ENCODE measurements at regions not wholly inside any gene's neighbourhood (a gene's known extent, or its start where the extent isn't known, plus 50 kb on each side); places are given as distances from the start of the nearest gene placed in this dataset.

DNA sequence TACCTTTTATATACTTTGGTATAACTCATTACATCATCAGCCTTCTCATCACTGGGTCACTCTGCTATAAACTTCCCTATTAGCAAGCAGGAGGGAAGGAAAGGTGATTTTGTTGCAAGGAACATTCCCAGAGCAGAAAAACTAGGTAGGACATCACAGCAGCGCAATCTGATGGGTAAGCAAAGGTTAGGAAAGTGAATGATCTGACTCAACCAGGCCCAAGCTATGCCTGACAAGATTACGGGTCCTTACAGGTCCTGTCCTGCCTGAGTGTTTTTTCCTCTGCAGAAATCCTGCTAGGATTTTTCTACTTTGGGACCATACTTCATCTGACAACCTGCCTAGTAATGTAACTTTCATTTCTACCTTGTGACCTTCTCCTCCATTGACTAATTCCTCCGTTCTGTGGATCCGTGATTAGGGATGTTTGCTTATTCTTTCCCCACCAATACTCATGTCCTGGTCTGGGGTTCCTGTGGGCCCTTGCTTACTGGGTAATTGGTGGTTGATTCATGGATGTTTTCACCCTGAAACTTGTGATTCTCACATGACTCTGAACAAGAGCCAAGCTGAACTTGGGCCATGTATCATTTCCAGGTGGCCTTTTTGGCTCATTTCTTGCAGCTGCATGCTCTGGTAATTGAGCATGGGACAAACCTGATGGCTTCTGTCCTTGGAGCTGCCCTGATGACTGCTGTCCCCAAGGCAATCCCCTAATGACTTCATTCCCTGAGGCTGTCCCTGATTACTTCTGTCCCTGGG, 111.9 kb upstream of the KIT start:
- no peak for DNase-seq (ENCODE audit: low read depth, low spot score)
- H3K4me3 ChIP-seq (ENCODE audit: low read depth, low read length) = no peak overlapping the region
- ChIA-PET POLR2A (no interaction called here), CTCF (no interaction called here)
- TF ChIP-seq, protein P1, sequence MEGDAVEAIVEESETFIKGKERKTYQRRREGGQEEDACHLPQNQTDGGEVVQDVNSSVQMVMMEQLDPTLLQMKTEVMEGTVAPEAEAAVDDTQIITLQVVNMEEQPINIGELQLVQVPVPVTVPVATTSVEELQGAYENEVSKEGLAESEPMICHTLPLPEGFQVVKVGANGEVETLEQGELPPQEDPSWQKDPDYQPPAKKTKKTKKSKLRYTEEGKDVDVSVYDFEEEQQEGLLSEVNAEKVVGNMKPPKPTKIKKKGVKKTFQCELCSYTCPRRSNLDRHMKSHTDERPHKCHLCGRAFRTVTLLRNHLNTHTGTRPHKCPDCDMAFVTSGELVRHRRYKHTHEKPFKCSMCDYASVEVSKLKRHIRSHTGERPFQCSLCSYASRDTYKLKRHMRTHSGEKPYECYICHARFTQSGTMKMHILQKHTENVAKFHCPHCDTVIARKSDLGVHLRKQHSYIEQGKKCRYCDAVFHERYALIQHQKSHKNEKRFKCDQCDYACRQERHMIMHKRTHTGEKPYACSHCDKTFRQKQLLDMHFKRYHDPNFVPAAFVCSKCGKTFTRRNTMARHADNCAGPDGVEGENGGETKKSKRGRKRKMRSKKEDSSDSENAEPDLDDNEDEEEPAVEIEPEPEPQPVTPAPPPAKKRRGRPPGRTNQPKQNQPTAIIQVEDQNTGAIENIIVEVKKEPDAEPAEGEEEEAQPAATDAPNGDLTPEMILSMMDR (IDR thresholded peaks at IDR 0.05; ENCODE audit: insufficient read depth, low read length, missing control alignments) = no peak

DNA sequence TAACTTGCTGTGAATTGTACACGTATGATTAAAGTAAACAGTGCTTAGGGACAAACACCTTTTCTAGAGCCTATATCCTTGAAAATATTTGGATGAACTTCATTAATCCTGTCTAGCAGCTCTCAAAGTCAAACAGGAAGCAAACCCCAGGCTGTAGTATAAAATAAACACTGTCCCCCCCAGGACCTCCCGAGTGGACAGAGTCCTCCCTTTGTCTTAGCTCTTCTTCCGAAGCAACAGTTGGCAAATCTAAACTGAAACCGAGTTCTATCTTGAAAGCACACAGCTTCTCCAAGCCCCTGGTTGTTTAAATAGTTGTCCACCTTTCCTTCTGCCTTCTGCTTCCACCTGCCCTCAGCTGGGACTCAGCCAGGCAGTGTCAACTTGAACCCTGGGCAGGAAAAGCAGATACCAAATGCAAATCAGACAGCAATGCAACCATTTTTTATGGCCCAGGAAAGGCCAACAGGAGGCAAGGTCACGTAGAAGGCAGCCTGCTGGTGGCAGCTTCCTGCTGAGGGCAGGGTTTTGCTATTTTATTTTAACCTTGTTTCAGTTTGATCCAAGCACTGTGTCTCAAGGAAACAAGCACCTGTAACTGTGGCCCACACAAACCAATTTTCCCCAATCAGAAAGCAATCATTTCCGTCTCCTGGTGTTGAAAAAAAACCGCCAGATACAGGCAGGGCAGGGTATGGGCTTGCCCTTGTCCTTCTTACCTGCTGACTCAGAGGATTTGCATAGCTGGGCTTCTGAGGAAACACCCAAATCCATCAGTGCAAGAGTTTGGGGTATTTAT, 110.3 kb upstream of the KIT start:
- CTCF ChIA-PET = no interaction called here
- POLR2A ChIA-PET = no interaction called here
- H3K4me3 ChIP-seq (ENCODE audit: low read depth, low read length) = no peak overlapping the region
- TF ChIP-seq, protein P1 (IDR thresholded peaks at IDR 0.05; ENCODE audit: insufficient read depth, low read length, missing control alignments) = no peak
- no peak for DNase-seq (ENCODE audit: low read depth, low spot score)

DNA sequence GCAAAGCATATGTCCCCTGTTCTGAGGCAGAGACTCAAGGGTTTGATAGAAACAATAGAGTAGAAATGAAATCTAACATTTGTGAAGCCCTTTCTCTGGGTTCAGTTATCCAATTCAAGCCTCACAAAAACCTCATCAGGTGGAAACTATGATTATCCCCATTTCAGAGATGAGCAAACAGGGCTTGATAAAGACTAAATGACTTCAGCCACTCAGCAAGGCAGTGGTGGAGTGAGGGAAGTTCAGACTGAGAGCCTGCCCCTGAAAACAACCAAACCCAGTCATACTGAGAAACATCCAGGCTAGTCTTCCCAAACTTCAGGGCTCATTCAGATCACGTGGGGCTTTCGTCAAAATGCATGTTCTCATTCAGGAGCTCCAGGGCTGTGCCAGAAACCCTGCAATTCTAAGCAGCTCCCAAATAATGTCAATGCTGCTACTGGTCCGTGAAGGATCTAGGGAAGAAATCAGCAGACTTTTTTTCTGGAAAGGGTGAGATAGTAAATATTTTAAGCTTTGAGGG, 109.6 kb upstream of the KIT start:
- CTCF ChIA-PET = no interaction called here
- TF ChIP-seq, protein P1 (IDR thresholded peaks at IDR 0.05; ENCODE audit: insufficient read depth, low read length, missing control alignments) = no peak
- POLR2A ChIA-PET = no interaction called here
- no peak for DNase-seq (ENCODE audit: low read depth, low spot score)
- H3K4me3 ChIP-seq (ENCODE audit: low read depth, low read length) = no peak overlapping the region

DNA sequence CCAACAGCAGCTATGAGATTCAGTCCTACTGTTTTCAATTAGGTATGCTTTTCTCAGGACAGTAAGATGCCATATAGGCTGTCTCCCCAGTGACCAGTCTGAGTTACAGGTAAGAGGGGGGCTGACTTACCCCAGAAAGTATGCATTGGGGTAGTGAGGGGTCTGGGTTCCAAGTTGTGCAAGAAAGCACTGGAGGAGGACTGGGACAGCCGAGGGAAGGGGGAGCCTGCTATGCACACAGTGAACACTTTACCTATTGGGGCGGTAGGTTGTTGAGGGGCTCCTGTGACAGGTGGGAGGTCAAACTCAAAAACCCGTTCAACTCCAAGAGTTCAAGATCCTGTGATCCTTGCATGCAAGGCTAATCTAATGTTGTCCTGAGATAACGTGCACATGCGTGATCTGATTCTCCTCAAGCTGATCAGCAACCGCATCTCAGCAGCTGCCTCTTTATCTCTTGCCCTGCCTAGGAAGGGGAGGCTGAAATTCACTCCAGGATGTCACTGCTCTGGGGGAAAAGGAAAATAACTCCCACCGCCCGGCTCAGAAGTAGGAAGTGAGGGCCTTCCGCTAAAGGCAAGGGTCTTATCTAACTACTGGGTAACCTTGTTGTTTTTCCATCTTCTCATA, 108.8 kb upstream of the KIT start:
- CTCF ChIA-PET = no interaction called here
- POLR2A ChIA-PET = no interaction called here

DNA sequence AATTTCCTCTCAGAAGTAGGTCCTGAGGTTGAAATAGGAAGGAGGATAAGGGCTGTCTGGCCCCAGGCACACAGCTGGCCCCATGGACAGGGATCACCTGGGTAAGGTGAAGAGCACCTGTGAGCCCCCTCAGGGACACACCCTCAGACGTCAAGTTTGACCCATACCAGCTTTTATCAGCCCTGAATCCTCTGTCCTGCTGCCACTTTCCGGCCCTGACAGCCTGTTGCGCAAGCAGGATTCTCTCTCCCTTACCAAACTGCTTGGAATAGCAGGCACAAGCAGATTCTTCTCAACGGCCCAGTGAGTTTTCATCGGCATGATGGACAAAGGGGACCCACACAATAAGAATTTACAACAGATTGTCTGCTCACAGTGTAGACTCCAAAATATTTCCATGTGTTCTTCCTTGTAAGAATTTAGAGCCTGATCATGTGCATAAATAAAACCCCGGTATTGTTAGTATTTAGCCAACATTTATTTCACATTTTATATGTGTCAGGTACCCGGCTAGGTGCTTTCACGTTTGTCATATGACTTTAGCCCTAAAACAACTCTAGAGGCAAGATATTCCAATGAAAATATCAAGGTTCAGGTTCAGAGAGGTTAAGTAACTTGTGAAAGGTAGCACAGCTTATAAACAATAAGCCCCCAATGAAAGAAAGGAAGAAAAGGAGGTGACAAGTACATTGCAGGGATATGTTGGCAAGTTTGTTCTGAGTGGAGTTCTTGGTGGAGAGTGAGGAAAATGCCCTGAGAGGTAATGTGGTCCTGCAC, 107.2 kb upstream of the KIT start:
- ChIA-PET POLR2A (no interaction called here), CTCF (no interaction called here)
- TF ChIP-seq, protein P1 (IDR thresholded peaks at IDR 0.05; ENCODE audit: insufficient read depth, low read length, missing control alignments) = no peak
- no peak overlapping the region for H3K4me3 ChIP-seq (ENCODE audit: low read depth, low read length)
- DNase-seq (ENCODE audit: low read depth, low spot score) = no peak

More for the DNA sequence above, 108.8 kb upstream of the KIT start:
- no peak for DNase-seq (ENCODE audit: low read depth, low spot score)
- TF ChIP-seq, protein P1 (IDR thresholded peaks at IDR 0.05; ENCODE audit: insufficient read depth, low read length, missing control alignments) = no peak
- H3K4me3 ChIP-seq (ENCODE audit: low read depth, low read length) = no peak overlapping the region

All from AG04449 (cell line).